GM23338 (cell line): ENCODE measurements at regions not wholly inside any gene's neighbourhood (a gene's known extent, or its start where the extent isn't known, plus 50 kb on each side); places are given as distances from the start of the nearest gene placed in this dataset.

Experiments used
- CREB1 ChIP-seq: fragments of 250-450 bp; sonication (Bioruptor Pico); IDR thresholded peaks from 2 replicates; pipeline ENCODE4 v1.5.0; 2020; ENCODE audit warnings: low read depth, mild to moderate bottlenecking, moderate library complexity
- ETS1 ChIP-seq: IDR thresholded peaks from 2 replicates; pipeline ENCODE4 v1.6.1; 2016; ENCODE audit warnings: antibody characterized with exemption
- EZH2 ChIP-seq: fragments of 200-600 bp; sonication (generic); IDR thresholded peaks from one replicate; pipeline ENCODE4 v1.8.0; 2017; ENCODE audit warnings: antibody characterized with exemption, mild to moderate bottlenecking, low read depth; ENCODE audit not compliant: unreplicated experiment
- EZH2phosphoT487 ChIP-seq: fragments of 200-600 bp; sonication (generic); IDR thresholded peaks from one replicate; pipeline ENCODE4 v1.8.1; 2018; ENCODE audit warnings: antibody characterized with exemption; ENCODE audit not compliant: unreplicated experiment
- JUNB ChIP-seq: IDR thresholded peaks from one replicate; pipeline ENCODE4 v1.6.1; 2016; ENCODE audit warnings: antibody characterized with exemption; ENCODE audit not compliant: unreplicated experiment
- NANOG ChIP-seq: IDR thresholded peaks from 2 replicates; pipeline ENCODE4 v1.6.1; 2016; ENCODE audit warnings: antibody characterized with exemption, borderline replicate concordance
- POLR2AphosphoS5 ChIP-seq: IDR thresholded peaks from 2 replicates; pipeline ENCODE4 v1.6.1; 2016; ENCODE audit warnings: antibody characterized with exemption, low read depth
- REST ChIP-seq: IDR thresholded peaks from one replicate; pipeline ENCODE4 v1.6.1; 2018; ENCODE audit warnings: antibody characterized with exemption; ENCODE audit not compliant: unreplicated experiment
- STAT1 ChIP-seq: IDR thresholded peaks from one replicate; pipeline ENCODE4 v1.6.1; 2016; ENCODE audit warnings: antibody characterized with exemption; ENCODE audit not compliant: unreplicated experiment
- ZNF114 ChIP-seq: fragments of 250-450 bp; sonication (Bioruptor Pico); IDR thresholded peaks from 2 replicates; pipeline ENCODE4 v1.5.0; 2020; ENCODE audit warnings: mild to moderate bottlenecking, moderate library complexity
- ZNF331 ChIP-seq: fragments of 250-450 bp; sonication (Bioruptor Pico); IDR thresholded peaks from 2 replicates; pipeline ENCODE4 v1.5.0; 2020; ENCODE audit warnings: low read depth, mild to moderate bottlenecking, moderate library complexity
- ZNF462 ChIP-seq: fragments of 250-450 bp; sonication (Bioruptor Pico); IDR thresholded peaks from 2 replicates; pipeline ENCODE4 v1.5.0; 2020; ENCODE audit warnings: mild to moderate bottlenecking, moderate library complexity
- TF ChIP-seq, protein P1 (sequence below), 2 experiments: fragments of 200-600 bp in 1 of 2; sonication (generic) in 1 of 2; conservative IDR thresholded peaks; 2 replicates each; pipeline versions ENCODE4 v1.5.1 to v1.6.1; 2016 to 2017; ENCODE audit warnings: antibody characterized with exemption in 2 of 2, low read depth in 2 of 2, mild to moderate bottlenecking in 2 of 2, moderate library complexity in 1 of 2

- TF ChIP-seq EZH2 = no peak
- TF ChIP-seq, protein P1, sequence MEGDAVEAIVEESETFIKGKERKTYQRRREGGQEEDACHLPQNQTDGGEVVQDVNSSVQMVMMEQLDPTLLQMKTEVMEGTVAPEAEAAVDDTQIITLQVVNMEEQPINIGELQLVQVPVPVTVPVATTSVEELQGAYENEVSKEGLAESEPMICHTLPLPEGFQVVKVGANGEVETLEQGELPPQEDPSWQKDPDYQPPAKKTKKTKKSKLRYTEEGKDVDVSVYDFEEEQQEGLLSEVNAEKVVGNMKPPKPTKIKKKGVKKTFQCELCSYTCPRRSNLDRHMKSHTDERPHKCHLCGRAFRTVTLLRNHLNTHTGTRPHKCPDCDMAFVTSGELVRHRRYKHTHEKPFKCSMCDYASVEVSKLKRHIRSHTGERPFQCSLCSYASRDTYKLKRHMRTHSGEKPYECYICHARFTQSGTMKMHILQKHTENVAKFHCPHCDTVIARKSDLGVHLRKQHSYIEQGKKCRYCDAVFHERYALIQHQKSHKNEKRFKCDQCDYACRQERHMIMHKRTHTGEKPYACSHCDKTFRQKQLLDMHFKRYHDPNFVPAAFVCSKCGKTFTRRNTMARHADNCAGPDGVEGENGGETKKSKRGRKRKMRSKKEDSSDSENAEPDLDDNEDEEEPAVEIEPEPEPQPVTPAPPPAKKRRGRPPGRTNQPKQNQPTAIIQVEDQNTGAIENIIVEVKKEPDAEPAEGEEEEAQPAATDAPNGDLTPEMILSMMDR (conservative IDR thresholded peaks at IDR 0.05; ENCODE audit: low read depth in 2 of 2) = no peak
- TF ChIP-seq CREB1 (CRISPR knock-in tag) = no peak
- no peak for TF ChIP-seq JUNB
- TF ChIP-seq POLR2AphosphoS5 = no peak
- TF ChIP-seq EZH2phosphoT487 = no peak
- no peak for TF ChIP-seq ETS1
- TF ChIP-seq ZNF462 = no peak
- TF ChIP-seq ZNF331 (CRISPR knock-in tag) = no peak
- no peak for TF ChIP-seq REST
- no peak for TF ChIP-seq STAT1
- TF ChIP-seq ZNF114 (CRISPR knock-in tag) = no peak
- no peak for TF ChIP-seq NANOG
Observed at GRCh38 chr20:22268675-22269074, 315.7 kb downstream of the FOXA2 start.
